ENCODE measurements at regions not wholly inside any gene's neighbourhood (a gene's known extent, or its start where the extent isn't known, plus 50 kb on each side); places are given as distances from the start of the nearest gene placed in this dataset.

- no peak for TF ChIP-seq E2F6 (IDR thresholded peaks at IDR 0.05; ENCODE audit: borderline replicate concordance, low read depth)
Observed at GRCh38 chr10:131816157-131816775, 84.5 kb upstream of the PPP2R2D start (continued).

GRCh38 chr10:131816941-131817700 is 83.7 kb upstream of the PPP2R2D start:
- H3K4me3 ChIP-seq: no peak overlapping the region
- FAIRE-seq (no peak), ATAC-seq (no peak), DNase-seq (ENCODE audit: low read depth in 1 of 2, low spot score in 1 of 2) (no peak)
- POLR2A ChIA-PET: no interaction called here
- H3K27ac ChIP-seq: no peak overlapping the region
- no peaks in the 10 kb centered on the region for H3K9me3 ChIP-seq
- TF ChIP-seq HMGXB4 (CRISPR knock-in tag; IDR thresholded peaks at IDR 0.05; ENCODE audit: borderline replicate concordance): no peak
- TF ChIP-seq ZSCAN20 (CRISPR knock-in tag; IDR thresholded peaks at IDR 0.05): no peak
- TF ChIP-seq CTCF (IDR thresholded peaks at IDR 0.05): no peak
- TF ChIP-seq EHF (CRISPR knock-in tag; IDR thresholded peaks at IDR 0.05): no peak
- TF ChIP-seq PHF8 (IDR thresholded peaks at IDR 0.05; ENCODE audit: borderline replicate concordance, low read depth): no peak
- TF ChIP-seq ZFP36 (IDR thresholded peaks at IDR 0.05; ENCODE audit: borderline replicate concordance, partially characterized antibody): no peak
- TF ChIP-seq REST (IDR thresholded peaks at IDR 0.05): no peak
- TF ChIP-seq HOXB13 (CRISPR knock-in tag; IDR thresholded peaks at IDR 0.05; ENCODE audit: low read depth): no peak
- no peak for TF ChIP-seq JUN (IDR thresholded peaks at IDR 0.05)
- TF ChIP-seq PBX3 (IDR thresholded peaks at IDR 0.05): no peak
- no peak for TF ChIP-seq FOSL2 (IDR thresholded peaks at IDR 0.05)
- TF ChIP-seq FOSL2 (CRISPR knock-in tag; IDR thresholded peaks at IDR 0.05): no peak
- TF ChIP-seq BHLHE40 (IDR thresholded peaks at IDR 0.05; ENCODE audit: low read depth, low read length): no peak
- no peak for TF ChIP-seq CHD4 (IDR thresholded peaks at IDR 0.05; ENCODE audit: borderline replicate concordance)
- TF ChIP-seq ZNF302 (CRISPR knock-in tag; IDR thresholded peaks at IDR 0.05): no peak
- no peak for TF ChIP-seq POLR2AphosphoS2 (conservative IDR thresholded peaks at IDR 0.05; ENCODE audit: low read length)
- no peak for TF ChIP-seq CBX2 (IDR thresholded peaks at IDR 0.05; ENCODE audit: borderline replicate concordance, low read depth)
- TF ChIP-seq MAZ (IDR thresholded peaks at IDR 0.05; ENCODE audit: borderline replicate concordance, low read depth, low read length): no peak
- no peak overlapping the region for H3K4me2 ChIP-seq
- WGBS (ENCODE audit: missing lambda C conversion rate): 27% methylated on average over 13 of the region's 13 CpGs
- CTCF ChIA-PET: interaction anchor here (0.6 to 0.8 kb wide), 2 partner anchors 57 to 575 kb away, joined by 3 to 4 read pairs; no protein-coding TSS in a partner anchor
- no peaks in the 10 kb centered on the region for H3K4me1 ChIP-seq
